Activated CD8-positive, alpha-beta T cell treated with anti-CD3 and anti-CD28 coated beads for 36 hours (primary cell): ENCODE measurements at regions not wholly inside any gene's neighbourhood (a gene's known extent, or its start where the extent isn't known, plus 50 kb on each side); places are given as distances from the start of the nearest gene placed in this dataset.

Source experiments
- ATAC-seq: fragments of 200-7000 bp; cut with Tn5 transposase; one replicate; pipeline ENCODE4 v1.10.0; 2021; ENCODE audit warnings: mild to moderate bottlenecking, moderate library complexity
- CTCF ChIA-PET: fragments of 350-600 bp; sonication (Branson Sonifier 250); formaldehyde crosslinking; loops from one replicate; lab custom pipeline; 2021; ENCODE audit warnings: antibody characterized with exemption; lab: Charles Lee
- POLR2A ChIA-PET: fragments of 350-600 bp; sonication (Branson Sonifier 250); formaldehyde crosslinking; loops from one replicate; lab custom pipeline; 2021; ENCODE audit warnings: antibody characterized with exemption; lab: Charles Lee
- DNase-seq: peaks from one replicate; pipeline ENCODE4 v3.0.0-alpha.2; 2020
- H3K27ac Mint-ChIP-seq: one replicate; pipeline ENCODE4 v1.8.0; 2021; ENCODE audit warnings: mild to moderate bottlenecking, mixed read lengths
- H3K27me3 Mint-ChIP-seq: one replicate; pipeline ENCODE4 v1.8.0; 2021; ENCODE audit warnings: mixed read lengths
- H3K36me3 Mint-ChIP-seq: one replicate; pipeline ENCODE4 v1.8.0; 2021; ENCODE audit warnings: low read depth, mixed read lengths
- H3K4me1 Mint-ChIP-seq: one replicate; pipeline ENCODE4 v1.8.0; 2021; ENCODE audit warnings: low read depth, mixed read lengths
- H3K4me3 Mint-ChIP-seq: one replicate; pipeline ENCODE4 v1.8.0; 2021; ENCODE audit warnings: mild to moderate bottlenecking, moderate library complexity, mixed read lengths
- H3K9me3 Mint-ChIP-seq: one replicate; pipeline ENCODE4 v1.8.0; 2021; ENCODE audit warnings: mixed read lengths
- intact Hi-C: fragments of 100-400 bp; cut with micrococcal nuclease; formaldehyde crosslinking; loops from one replicate; pipeline ENCODE4 v1.10.0; 2022
- TF ChIP-seq, protein P1 (sequence below): fragments of 200-600 bp; IDR thresholded peaks from one replicate; pipeline ENCODE4 v1.8.0; 2022; ENCODE audit warnings: antibody characterized with exemption, mild to moderate bottlenecking

DNA sequence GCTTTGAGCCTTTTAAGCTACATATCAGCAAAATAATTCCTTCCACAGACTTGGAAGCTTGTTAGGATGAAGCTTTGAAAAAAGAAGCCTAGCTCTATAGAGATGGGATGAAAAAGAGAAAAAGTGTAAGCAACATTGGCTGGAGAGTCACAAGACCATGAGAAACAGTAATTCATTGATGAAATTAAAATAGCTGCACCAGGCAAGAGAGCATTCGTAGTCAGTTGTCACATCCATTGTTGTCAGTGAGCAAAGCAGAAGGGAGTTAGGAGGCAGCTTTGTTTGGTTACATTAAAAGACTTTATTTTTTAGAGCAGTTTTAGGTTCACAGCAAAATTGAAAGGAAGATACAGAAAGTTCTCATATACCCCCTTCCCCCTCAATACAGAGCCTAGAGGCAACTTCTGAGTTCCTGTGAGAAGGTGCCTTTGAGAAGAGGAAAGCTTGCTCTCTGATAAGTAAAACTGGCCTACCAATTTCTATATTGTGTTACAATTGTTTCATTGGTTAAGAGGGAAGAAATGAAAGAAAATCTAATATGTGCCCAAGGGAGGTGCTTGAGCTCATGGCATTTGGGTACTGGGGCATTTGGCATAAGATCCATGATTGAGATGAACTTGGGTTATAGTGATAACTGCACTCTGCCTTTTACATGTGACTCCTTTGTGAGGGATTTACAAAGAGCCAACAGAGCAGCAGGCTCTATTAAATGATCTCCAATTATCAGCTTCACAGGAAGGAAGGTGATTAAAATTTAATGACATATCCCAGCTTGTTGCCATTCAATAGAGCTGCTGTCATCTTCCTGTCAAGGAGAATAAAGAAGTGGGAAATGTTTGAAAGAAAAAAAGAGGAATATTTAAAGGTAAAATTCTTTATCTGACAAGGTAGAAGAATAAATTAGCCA is 361.3 kb upstream of the TMTC1 start:
- no peak for DNase-seq
- Mint-ChIP-seq H3K4me3 (no peak overlapping the region), H3K9me3 (no peaks in the 10 kb centered on the region), H3K27ac (no peak overlapping the region), H3K4me1 (no peaks in the 10 kb centered on the region), H3K27me3 (no peaks in the 10 kb centered on the region), H3K36me3 (no peaks in the 10 kb centered on the region)
- POLR2A ChIA-PET = interaction anchor here (1.2 kb wide), 1 partner anchor 26 kb away, joined by 3 read pairs; no protein-coding TSS in a partner anchor
- TF ChIP-seq, protein P1, sequence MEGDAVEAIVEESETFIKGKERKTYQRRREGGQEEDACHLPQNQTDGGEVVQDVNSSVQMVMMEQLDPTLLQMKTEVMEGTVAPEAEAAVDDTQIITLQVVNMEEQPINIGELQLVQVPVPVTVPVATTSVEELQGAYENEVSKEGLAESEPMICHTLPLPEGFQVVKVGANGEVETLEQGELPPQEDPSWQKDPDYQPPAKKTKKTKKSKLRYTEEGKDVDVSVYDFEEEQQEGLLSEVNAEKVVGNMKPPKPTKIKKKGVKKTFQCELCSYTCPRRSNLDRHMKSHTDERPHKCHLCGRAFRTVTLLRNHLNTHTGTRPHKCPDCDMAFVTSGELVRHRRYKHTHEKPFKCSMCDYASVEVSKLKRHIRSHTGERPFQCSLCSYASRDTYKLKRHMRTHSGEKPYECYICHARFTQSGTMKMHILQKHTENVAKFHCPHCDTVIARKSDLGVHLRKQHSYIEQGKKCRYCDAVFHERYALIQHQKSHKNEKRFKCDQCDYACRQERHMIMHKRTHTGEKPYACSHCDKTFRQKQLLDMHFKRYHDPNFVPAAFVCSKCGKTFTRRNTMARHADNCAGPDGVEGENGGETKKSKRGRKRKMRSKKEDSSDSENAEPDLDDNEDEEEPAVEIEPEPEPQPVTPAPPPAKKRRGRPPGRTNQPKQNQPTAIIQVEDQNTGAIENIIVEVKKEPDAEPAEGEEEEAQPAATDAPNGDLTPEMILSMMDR = no peak
- CTCF ChIA-PET = interaction anchor here (0.9 kb wide), 1 partner anchor 17 kb away, joined by 3 read pairs; no protein-coding TSS in a partner anchor
- intact Hi-C loops = no loop called here
- no peak for ATAC-seq

DNA sequence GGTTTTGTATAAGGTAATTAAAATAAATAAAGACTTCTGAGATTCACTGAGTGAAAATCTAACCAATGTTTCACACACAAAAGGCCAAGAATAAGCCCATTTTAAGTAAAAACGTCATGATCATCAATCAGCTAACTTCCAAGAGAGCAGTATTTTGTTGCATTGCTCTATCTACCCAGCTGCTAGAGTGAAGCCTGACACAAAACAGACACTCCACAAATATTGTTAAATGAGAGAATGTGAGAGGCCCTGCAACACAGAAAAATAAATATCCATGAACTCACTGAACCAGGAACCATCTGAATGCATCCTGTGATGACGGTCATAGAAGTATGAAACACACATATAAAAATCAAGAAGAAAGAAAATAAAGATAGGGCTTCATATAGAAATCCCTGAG is 358.6 kb upstream of the TMTC1 start:
- Mint-ChIP-seq H3K9me3 (no peaks in the 10 kb centered on the region), H3K27me3 (no peaks in the 10 kb centered on the region), H3K36me3 (no peaks in the 10 kb centered on the region), H3K27ac (no peak overlapping the region), H3K4me1 (no peaks in the 10 kb centered on the region), H3K4me3 (no peak overlapping the region)
- intact Hi-C loops = no loop called here
- ChIA-PET POLR2A (no interaction called here), CTCF (no interaction called here)
- no peak for ATAC-seq
- TF ChIP-seq, protein P1 = no peak
- DNase-seq = no peak

DNA sequence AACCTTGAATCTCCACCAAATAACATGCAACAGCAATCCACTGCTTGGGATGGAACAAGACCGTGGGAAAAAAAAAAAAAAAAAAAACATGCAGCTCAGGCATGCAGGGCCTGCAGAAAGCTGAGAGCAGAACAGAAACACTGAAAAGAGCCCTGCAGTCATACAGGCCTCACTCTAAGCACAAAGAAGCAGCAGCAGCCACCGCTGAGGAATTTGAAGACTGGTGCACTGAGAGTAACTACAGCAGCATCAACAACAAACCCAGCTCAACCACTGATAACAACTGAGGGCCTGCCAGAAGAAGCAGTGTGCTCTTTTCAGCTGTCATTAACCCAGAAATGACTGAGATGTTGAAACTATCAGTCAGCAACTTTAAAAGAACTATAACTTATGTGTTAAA is 354.7 kb upstream of the TMTC1 start:
- Mint-ChIP-seq H3K9me3 (peaks cover 2% of the 10 kb centered on the region), H3K4me3 (no peak overlapping the region), H3K36me3 (no peaks in the 10 kb centered on the region), H3K27me3 (peaks cover 1% of the 10 kb centered on the region), H3K4me1 (no peaks in the 10 kb centered on the region), H3K27ac (no peak overlapping the region)
- intact Hi-C loops = no loop called here
- ATAC-seq = no peak
- POLR2A ChIA-PET = no interaction called here
- CTCF ChIA-PET = no interaction called here
- no peak for DNase-seq
- TF ChIP-seq, protein P1 = no peak

DNA sequence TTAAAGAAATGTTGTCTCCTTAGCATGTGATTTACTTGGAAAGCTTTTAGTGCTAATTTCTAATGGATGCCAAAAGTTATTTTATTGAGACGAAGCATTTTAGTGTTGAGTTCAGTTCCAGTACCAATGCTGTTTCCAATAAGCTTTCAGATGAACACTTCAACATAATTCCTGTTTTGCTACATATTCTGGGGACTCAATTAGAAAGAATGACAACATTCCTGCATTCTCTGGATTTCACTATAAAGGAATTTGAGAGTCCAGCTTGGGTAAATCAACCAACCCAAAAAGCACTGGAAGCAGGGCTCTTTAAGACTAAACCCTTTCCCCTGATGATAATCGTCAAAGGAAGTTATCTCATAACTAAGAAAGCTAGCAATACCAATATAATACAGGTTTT is 353.0 kb upstream of the TMTC1 start:
- no peak overlapping the region for H3K27ac Mint-ChIP-seq
- TF ChIP-seq, protein P1 = no peak
- intact Hi-C loops = no loop called here

DNA sequence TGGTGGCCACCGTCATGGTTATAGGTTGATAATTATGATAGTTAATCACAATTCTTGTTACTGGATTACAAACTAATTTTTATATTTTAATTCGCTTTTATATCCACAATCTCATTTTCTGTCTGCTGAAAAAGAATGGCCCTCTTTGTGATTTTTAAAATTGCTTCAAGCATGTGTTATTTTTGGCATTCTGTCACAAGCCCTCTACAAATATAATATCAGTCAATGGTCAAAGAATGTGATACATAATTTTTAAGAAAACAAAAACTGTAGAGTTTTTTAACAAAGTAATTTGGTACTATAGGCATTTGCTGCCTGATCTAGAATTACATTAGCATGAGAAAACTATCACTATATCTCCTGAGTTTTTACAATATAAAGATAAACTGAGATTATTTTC is 352.0 kb upstream of the TMTC1 start:
- Mint-ChIP-seq H3K36me3 (no peaks in the 10 kb centered on the region), H3K9me3 (peaks cover 2% of the 10 kb centered on the region), H3K27ac (no peak overlapping the region), H3K4me3 (no peak overlapping the region), H3K4me1 (no peaks in the 10 kb centered on the region), H3K27me3 (peaks cover 1% of the 10 kb centered on the region)
- DNase-seq = no peak
- no peak for ATAC-seq
- CTCF ChIA-PET = no interaction called here
- TF ChIP-seq, protein P1 = no peak
- intact Hi-C loops = no loop called here
- POLR2A ChIA-PET = no interaction called here

More for the DNA sequence above, 353.0 kb upstream of the TMTC1 start:
- H3K27me3 Mint-ChIP-seq = peaks cover 1% of the 10 kb centered on the region
- DNase-seq = no peak
- ATAC-seq = no peak
- H3K9me3 Mint-ChIP-seq = peaks cover 2% of the 10 kb centered on the region
- H3K36me3 Mint-ChIP-seq = no peaks in the 10 kb centered on the region
- H3K4me3 Mint-ChIP-seq = no peak overlapping the region
- no peaks in the 10 kb centered on the region for H3K4me1 Mint-ChIP-seq
- CTCF ChIA-PET = interaction anchor here (0.6 kb wide), 1 partner anchor 58 kb away, joined by 3 read pairs; no protein-coding TSS in a partner anchor
- POLR2A ChIA-PET = no interaction called here
